Skin epidermis (tissue), 12 donors: ENCODE measurements at regions not wholly inside any gene's neighbourhood (a gene's known extent, or its start where the extent isn't known, plus 50 kb on each side); places are given as distances from the start of the nearest gene placed in this dataset.
"Not testable (repeated sequence)": the region's sequence is repeated elsewhere in the genome, so short reads cannot be mapped to it uniquely, and the experiment has no call there.

ENCODE experiments used
- H3K27ac ChIP-seq, 21 experiments: fragments of 200-600 bp; sonication (generic) in 11 of 21; one replicate each; pipeline ENCODE4 v1.5.0; 2020; ENCODE audit warnings: mild to moderate bottlenecking in 3 of 21, inconsistent platforms in 2 of 21, moderate library complexity in 2 of 21
- H3K4me3 ChIP-seq, 7 experiments: fragments of 200-600 bp; sonication (generic) in 2 of 7; one replicate each; pipeline ENCODE4 v1.5.0; 2020; ENCODE audit warnings: inconsistent platforms in 2 of 7, mild to moderate bottlenecking in 2 of 7, moderate library complexity in 1 of 7

DNA sequence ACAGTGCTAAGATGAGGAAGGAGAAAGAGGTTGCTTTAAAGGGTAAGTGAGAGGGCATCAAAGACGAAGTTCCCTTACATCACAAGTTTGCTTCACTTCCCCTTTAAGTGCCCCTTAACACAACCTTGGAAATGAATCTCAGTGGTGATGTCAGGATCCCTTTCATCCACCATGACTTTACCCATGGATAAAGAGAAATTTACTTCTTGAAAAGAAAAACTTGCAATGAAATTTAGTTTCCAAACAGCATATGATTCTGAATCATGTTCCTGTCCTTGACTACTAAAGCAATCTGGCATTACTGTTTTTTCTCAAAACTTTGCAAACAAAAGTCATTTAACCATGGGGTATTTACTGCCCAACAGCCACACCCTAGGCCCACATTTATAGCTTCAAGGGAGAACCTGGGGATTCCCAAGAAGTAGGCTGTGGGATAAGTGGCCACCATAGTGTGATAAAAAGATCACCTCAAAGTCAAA is 135.9 kb downstream of the ITGB8 start:
- Histone ChIP-seq H3K4me3 (no peak overlapping the region), H3K27ac (no peak overlapping the region)

DNA sequence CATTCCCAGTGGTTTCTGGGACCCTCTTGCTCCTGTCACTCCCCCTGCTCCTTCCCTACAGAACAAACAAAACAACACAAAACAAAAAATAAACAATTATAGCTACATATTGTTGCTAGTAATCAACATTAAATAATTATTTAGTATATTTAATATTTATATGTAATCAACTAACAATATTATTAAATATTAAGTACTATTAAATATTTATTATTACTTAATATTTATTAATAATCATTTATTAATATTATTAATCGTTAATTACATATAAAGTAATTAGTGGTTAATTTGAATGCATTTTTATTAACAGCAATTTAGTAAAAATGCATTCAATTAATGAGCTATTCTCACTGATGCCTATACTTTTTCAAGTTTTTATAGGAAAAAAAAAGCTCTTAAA is 139.4 kb downstream of the ITGB8 start:
- no peak overlapping the region for H3K27ac ChIP-seq
- H3K4me3 ChIP-seq = no peak overlapping the region

DNA sequence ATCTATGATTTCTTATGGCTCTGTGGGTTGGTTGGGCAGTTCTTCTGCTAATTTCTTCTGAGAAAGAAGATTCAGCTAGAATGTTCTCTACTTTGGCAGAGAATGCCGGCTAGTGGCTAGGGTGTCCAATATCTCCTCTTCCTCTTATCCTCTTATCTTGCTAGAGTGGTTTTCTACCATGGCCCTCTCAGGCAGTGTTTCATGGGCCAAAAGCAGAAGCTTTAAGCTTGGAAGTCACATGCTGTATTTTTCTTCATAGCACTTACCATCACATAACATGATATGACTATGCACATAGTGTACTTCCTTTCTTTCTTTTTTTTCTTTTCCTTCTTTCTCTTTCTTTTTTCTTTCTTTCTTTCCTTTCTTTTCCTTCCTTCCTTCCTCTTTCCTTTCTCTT is 140.0 kb downstream of the ITGB8 start:
- Histone ChIP-seq H3K27ac (no peak overlapping the region), H3K4me3 (no peak overlapping the region)

DNA sequence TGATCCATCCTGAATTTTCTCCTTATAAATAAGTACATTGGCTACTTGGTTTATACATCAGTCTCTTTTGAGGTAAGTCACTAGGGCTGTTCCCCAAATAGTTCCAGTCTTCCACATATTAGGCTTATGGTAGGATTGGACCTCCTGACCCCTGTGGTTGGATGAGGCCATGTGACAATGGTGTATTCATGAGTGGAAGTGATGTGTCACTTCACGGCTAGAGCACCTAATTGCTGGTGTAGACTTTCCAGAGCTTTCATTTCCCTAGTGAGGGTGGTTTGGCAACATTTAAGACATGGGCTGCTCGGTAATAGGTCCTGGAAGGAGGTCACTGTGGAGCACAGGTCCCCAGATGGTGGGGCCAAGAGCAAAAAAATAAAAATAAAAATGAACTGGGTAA is 141.2 kb upstream of the ABCB5 start:
- Histone ChIP-seq H3K4me3 (no peak overlapping the region), H3K27ac (no peak overlapping the region)

DNA sequence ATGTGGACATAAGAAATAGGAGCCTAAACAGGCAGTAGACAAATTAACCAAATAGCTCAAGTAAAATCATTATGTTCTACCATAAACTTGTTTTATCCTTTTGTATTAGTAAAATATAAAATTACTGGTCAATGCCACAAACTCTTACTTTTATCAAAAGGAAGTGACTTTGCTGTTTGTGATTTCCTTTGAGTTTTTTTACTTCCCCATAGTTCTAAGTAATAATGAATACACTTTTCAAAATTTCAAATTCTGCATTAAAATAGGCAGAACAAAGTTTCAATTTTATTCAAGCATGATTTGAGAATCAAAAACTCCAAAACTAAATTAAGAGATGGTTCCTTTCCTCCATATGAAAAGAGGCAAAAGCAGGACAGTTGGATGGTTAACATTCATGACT is 139.7 kb upstream of the ABCB5 start:
- Histone ChIP-seq H3K4me3 (no peak overlapping the region), H3K27ac (no peak overlapping the region)

DNA sequence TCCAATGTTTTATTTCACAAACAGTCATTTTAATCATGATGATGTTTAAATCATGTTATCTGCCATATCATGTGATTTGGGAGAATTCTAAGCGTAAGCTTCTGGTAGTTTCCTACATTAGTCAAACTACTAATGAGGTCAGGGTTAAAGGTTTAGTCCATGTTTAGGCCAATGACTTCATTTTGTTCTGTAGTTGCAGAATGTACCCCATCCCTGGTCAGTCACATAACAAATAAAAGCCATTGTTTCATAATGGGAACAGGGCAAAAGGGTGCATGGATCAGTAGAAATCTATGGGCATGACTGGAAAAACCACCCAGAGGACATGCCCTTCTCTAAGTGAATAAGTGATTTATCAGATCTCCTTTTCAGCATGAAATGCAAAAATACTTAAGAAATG is 138.4 kb upstream of the ABCB5 start:
- Histone ChIP-seq H3K4me3 (no peak overlapping the region), H3K27ac (no peak overlapping the region)

DNA sequence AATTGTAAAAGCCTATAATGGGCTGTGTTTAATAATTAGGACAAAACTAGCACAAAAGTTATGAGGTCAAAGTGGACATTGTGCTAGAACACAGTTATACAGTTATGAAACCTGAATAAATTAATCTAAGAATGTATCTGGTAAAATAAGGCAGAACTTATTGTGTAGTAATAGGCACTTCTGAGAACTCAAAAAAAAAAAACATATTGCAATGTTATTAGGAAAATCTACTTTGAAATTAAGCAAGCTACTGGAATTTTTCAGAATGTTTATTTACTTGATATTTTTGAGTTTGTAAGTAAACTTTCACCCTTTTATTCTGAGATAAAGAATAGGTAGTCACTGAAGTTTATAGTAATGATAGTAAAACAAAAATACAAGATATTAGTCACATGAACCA is 135.8 kb upstream of the ABCB5 start:
- peak overlapping the region in 1 of 21 experiments; percentile 22 for H3K27ac ChIP-seq
- no peak overlapping the region for H3K4me3 ChIP-seq

DNA sequence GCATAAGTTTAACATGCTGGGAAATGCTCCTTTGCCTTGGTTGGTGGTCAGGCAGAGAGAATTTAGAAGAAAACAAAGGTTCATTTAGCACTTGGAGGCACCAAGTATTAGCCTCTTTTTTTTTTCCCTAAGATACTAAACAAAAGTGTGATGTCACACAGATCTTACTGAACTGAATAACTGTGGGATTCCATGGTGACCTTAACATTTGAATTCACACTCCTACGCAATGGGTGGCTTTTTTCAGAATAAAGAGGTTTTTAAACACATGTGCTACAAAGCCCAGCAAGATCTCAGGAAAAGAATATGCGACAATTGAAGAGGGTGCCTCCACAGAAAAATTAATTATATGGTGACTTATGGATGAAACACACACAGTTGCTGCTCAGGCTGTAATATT is 133.4 kb upstream of the ABCB5 start:
- Histone ChIP-seq H3K27ac (no peak overlapping the region), H3K4me3 (no peak overlapping the region)

DNA sequence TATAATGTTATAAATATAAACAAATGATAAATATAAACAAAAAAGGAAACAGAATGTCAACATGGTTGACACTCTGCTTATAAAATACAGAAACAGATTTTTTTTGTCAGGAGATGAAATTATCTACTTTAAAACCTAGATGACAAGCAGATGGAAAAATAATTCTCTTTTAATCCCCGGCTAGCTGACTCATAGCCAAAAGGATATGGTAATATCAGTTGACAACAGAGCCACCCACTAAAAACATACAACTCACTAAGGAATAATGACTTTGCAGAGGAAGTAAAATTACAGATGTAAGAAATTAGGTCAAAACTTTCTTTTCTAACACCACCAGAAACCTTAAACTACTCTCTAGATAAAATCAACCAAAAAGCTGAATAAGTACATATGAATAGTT is 131.1 kb upstream of the ABCB5 start:
- Histone ChIP-seq H3K4me3 (no peak overlapping the region), H3K27ac (no peak overlapping the region)

DNA sequence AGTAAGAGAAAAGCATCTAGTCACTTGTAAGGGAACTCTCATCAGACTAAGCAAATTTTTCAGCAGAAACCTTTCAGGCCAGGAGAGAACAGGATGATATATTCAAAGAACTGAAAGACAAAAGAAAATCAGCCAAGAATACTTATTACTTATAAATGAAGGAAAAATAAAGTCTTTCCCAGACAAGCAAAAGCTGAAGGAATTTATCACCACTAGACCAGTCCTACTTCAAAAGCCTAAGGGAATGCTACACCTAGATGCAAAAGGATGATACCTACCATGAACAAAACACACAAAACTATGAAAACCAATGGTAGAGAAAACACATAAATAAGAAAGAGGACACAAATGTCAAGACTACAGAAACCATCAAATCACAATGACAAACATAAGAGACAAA is 126.6 kb upstream of the ABCB5 start:
- H3K27ac ChIP-seq = no peak overlapping the region

DNA sequence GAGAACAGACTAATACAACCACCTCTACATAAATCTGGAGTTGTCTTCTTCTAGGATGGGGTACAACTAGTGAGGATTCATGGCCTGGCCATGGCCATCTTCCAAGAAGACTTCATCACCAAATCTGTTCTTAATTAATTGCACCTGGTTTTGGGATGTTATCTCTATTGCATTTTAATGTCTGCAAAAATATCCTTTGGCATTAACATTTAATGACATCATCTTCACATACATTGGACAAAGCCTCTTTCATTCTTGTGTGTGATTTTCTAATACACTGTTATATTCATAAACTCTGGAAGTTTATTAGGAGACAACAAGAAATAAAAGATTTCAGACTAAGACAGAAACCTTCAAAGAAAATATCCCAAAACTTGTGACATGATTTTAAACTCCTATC is 124.2 kb upstream of the ABCB5 start:
- no peak overlapping the region for H3K4me3 ChIP-seq

More for the DNA sequence above, 126.6 kb upstream of the ABCB5 start:
- no peak overlapping the region for H3K4me3 ChIP-seq

DNA sequence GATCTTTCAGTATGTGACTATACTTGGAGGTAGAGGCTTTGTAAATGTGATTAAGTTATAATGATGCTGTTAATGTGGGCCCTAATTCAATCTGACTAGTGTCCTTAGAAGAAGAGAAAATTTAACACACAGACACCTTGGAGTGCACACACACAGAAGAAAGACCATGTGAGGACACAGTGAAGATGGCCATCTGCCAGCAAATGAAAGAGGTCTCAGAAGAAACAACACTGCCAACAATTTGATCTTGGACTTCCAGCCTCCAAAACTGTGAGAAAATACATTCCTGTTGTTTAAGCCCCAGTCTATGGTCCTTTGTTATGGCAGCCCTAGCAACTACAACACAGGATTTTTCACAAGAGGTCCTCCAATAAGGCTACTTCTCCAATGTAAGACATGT is 120.9 kb upstream of the ABCB5 start:
- Histone ChIP-seq H3K27ac (no peak overlapping the region), H3K4me3 (no peak overlapping the region)

More for the DNA sequence above, 124.2 kb upstream of the ABCB5 start:
- H3K27ac ChIP-seq = no peak overlapping the region

DNA sequence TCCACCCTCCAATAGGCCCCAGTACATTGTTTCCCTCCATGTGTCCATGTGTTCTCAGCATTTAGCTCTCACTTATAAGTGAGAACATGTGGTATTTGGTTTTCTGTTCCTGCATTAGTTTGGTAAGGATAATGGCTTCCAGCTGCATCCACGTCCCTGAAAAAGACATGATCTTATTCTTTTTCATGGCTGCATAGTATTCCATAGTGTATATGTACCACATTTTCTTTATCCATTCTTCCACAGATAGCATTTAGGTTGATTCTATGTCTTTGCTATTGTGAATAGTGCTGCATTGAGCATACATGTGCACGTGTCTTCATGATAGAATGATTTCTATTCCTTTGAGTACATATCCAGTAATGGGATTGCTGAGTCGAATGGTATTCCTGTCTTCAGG is 114.0 kb upstream of the ABCB5 start:
- H3K27ac ChIP-seq, H3K4me3 ChIP-seq: not testable (repeated sequence)

DNA sequence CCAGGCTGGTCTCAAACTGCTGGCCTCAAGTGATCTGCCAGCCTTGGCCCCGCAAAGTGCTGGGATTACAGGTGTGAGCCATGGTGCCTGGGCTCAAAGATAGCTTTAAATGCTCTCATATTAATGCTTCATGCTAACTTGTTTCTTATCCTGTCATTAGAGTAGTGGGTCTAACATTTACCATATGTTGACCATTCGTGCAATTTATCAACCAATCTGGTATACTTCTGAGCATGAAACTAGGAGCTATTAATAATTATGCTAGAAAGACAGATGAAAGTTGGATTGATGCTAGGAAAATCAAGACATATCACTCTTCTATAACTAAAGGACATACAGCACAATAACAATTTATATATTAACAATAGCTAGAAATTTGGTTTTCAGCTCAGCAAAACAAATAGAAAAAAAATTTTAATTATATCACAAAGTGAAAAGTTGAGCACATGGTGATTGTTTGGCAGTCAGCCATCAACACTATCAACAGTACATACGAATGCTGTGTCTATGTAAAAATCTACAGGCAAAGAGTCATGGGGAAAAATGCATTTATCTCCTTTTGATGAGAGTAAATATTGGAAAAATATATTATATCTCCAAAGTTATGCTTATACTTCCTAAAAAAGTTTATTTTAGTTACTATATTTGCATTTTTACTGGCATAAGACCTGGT is 112.1 kb upstream of the ABCB5 start:
- Histone ChIP-seq H3K4me3 (no peak overlapping the region), H3K27ac (no peak overlapping the region)

DNA sequence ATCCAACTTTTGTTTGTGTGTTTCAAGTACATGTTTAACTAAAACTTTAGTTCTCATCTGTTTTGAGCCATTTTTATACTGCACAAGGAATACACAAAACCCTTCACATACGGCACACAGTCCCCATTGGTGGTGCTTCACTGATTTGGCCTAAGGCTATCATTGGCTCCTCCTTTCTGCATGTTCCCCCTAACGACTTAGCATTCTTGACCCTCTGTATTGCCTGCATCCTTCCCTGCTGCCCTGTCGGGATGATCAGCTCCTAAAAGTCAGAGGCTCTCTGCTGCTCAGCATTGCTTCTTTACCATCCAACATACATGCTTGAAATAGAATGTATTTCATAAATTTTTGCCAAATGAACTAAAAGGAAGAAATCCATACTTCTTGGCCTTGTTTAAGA is 111.4 kb upstream of the ABCB5 start:
- Histone ChIP-seq H3K4me3 (no peak overlapping the region), H3K27ac (no peak overlapping the region)

DNA sequence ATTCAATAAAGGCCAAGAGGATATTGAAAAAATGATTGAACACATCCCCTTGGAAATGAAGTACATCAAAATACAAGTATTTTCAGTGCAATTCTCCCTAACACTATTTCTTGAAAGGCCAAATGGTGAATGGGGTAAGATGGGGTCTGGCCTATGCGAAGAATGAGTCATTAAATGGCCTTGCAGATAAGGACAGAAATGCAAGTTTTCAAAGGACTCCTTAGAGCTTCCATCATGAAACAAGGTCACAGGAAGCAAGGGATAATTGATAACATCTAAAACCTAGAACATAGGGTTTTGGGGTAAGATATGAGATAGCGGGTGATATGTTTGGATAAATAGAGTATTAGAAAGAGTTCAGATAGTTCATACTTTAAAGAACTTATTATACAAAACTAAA is 109.3 kb upstream of the ABCB5 start:
- Histone ChIP-seq H3K27ac (no peak overlapping the region), H3K4me3 (no peak overlapping the region)

DNA sequence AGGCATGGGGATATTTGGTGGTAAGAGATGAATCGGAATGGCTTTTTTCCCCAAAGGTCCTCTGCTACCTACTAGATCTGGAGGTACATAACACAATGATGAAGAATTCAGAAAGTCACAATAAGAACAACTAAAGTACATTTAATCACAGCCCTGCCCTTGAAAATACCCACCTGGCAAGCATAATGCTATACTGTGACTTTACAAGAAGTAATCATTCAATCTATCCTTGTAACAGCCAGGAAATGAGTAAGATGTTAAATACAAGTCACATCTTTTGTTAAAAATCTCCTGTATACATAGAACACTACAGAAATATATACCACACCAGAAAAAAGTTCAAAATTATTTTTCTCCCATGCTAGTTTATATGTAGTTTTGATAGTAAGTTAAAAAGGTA is 108.3 kb upstream of the ABCB5 start:
- Histone ChIP-seq H3K4me3 (no peak overlapping the region), H3K27ac (no peak overlapping the region)

DNA sequence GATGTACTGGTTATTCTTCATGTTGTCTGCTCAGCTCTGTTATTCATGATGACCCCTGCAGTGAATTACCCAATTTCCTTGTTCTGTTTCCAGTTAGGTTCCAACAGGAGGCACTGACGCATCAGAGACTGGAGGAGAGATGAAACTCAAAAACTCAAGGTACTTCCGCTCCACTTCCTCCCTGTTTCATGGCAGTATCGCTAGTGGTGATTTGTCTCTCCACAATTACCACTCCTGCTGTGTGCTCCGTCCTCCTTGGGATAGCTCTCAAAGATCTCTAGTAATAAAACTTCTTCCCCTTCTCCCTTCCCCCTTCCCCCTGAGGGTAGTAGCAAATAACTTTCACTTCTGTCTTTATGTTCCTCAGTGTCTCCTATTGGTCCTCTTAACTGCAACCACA is 107.4 kb upstream of the ABCB5 start:
- H3K27ac ChIP-seq = no peak overlapping the region
- H3K4me3 ChIP-seq = no peak overlapping the region

DNA sequence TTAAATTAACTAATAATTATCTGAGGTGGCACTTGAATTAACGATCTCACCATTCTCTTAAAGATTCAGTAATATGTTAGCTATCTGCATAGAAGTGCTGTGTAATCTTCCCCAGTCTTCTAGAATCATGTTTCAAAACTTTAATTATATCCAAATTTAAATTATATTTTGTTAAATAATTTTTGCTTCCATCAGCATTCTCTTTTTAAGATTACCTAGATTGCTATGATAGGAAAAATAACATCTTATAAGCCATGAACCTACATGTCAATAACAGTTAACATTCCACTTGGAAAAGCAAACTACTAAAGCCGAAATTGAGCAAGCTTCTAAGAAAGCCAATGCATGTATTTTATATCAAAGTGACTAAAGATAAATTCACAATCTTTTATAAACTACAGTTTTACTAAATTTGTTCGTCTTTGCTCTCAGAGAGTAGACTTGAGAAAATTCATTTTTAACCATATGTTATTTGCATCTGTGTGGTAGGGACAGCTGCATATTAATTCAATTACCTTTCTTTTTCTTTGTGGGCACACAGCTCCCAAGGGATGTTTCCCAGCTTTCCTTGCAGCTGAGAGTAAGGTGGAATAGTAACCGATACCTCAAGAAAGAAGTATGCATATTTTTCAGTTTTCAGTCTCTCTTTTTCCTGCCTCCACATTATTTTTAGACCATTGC is 105.4 kb upstream of the ABCB5 start:
- no peak overlapping the region for H3K4me3 ChIP-seq
- H3K27ac ChIP-seq = no peak overlapping the region

DNA sequence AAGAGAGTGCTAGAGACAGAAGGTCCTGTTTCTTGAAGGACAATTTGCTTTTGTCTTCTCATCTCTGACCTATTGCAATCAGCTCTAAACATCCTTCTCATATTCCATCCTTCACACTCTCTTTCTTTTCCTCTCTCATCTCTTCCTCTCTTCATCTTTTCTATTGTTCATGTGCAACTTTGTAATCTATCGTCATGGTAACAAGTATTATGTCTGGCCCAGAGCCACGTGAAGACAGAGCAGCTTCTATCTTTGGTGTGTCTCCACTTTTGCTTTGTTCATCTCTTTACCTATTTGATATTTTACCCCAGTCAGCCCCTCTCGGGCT is 104.9 kb upstream of the ABCB5 start:
- Histone ChIP-seq H3K27ac (no peak overlapping the region), H3K4me3 (no peak overlapping the region)

DNA sequence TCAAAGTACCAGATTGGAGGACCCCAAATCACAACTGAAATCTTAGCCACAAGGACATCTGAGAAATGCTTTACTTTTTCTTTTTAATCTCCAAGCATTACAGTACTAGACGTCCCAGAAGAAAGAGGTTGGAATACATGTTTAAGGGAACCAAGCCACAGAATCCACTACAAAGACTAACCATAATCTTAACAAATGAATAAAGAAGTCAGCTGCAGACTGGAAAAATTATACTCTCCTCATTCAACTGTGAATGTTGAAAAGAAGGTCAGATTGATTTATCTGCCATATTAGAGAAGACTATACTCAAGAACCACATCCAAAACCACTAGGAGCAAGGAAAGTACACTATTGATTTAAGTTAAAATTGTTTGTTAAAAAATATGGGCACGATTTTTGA is 102.1 kb upstream of the ABCB5 start:
- Histone ChIP-seq H3K4me3 (no peak overlapping the region), H3K27ac (no peak overlapping the region)

DNA sequence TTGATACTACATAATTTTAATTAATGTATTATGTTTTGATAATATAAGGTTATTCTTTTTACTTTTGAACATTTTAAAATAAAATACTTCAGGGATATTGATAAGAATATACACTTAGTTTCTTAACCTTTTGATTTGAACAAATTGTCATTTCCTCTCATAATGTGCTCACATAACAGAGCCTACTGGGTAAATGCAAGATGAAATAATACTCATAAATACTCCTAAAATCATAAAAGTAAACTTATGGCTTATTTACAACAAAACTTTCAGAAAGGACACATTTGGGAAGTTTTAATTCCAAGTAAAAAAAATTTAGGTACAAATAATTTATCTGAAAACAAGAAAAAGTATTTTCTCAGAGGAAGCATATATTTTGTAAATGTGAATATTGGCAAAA is 101.6 kb upstream of the ABCB5 start:
- H3K4me3 ChIP-seq = no peak overlapping the region
- H3K27ac ChIP-seq = no peak overlapping the region
